Right renal cortex interstitium (tissue), 3 donors: ENCODE measurements at regions not wholly inside any gene's neighbourhood (a gene's known extent, or its start where the extent isn't known, plus 50 kb on each side); places are given as distances from the start of the nearest gene placed in this dataset.

Experiments used
- DNase-seq, 3 donors: peaks; one replicate each; pipeline ENCODE4 v3.0.0-alpha.2; 2013; ENCODE audit warnings: low read depth in 3 of 3, low spot score in 2 of 3

DNA sequence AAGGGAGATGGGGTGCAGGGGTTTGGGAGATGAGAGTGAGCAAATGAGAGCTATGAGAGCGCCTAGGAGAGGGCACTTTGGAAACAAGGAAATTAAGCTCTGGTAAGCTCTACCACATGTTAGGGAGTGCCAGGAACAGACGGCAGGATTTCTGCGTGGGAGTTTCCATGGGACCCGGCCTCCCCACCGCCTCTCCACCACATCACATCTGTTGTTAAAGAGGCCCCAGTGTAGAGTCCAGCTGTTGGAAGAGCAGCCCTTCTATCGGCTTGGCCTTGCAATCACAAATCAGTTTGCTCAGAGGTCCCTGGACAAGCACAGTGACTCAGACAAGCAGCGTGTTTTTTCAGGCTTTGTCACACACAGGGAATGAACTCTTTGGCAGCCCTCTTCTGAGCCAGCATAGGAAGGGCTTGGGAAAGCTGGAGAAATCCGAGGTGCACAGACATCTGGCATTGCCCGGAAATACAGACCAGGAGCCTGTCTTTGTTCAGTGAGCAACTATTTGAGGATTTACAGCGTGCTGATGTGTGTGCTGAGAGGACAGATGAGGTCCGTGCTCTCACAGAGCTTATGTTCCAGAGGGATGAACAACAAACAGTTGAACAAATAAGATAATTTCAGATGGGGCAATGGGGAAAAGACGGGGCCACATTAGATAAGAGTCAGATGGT lies 370.6 kb upstream of the PROK2 start:
- peak in 2 of 3 donors; percentile 57 to 72 for DNase-seq

DNA sequence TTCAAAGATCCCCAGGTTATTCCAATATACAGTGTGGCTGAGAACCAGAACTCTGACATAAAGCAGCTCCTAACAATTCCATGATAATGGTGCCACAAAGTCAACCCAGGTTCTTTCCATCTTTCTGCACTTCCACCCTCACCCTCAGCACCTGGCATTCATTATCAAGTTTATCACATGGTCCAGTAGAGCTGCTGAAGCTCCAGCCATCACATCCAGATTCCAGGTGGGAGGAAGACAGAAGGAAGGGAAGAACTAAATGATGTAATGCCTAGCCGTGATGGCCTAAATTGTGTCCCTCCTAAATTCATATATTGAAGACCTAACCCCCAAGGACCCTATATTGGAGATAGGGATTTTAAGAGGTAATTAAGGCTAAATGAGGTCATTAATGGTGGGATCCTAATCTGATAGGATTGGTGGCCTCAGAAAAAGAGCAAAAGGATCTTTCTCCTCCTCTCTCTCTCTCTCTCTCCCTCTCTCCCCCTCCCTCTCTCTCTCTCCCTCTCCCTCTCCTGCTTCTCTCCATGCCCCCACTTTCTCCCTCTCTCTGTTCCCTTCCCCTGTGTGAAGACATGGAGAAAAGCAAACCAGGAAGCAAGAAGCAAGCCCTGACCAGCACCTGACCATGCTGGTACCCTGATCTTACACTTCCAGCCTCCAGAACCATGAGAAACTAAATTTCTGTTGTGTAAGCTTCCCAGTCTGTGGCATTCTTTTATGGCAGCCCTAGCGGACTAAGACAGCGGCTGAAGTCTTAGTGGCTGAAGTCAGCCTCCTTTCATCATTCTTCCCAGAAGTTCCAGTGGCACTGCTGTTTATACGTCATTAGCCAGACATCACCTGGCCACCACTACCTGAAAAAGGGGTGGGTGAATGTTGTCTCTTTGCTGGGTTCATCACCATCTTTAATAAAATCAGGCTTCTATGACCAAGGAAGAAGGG lies 369.7 kb upstream of the PROK2 start:
- DNase-seq, result no peak

DNA sequence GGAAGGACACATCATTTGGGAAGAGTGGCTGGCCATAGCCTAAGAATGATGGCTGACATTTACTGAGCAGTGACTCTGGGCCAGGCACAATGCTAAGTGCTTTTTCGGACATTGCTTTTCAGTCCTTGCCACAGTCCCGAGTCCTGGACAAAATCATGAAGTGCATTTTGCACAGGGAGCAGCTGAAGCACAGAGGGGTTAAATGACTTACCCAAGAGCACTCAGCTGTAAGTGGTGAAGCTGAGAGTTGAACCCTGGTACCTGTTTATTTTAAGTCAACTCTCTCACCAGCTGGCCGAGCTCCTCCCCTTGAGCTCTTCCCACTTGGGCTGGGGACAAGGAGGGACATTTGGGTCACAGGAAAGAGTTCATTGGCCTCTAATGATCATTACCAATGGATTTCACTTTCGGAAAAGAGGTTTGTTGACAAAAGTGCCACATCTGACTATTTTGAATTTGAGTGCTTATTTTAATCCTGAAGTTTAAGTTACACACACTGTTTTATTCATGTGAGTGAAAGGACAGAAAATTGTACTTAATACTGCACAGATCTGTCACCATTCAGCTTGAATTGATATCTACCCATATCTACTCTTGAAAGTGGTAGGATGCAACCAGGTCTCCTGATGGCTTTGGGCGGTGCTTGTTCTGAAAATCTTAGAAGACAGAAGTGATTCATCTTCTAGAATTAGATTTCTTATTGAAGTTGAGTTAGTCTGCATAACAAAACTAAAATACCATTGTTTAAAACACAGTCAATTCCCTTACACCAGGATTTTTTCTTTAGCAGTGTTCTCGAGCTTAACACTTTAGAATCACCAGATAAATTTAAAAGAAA lies 368.7 kb upstream of the PROK2 start:
- DNase-seq, result no peak

DNA sequence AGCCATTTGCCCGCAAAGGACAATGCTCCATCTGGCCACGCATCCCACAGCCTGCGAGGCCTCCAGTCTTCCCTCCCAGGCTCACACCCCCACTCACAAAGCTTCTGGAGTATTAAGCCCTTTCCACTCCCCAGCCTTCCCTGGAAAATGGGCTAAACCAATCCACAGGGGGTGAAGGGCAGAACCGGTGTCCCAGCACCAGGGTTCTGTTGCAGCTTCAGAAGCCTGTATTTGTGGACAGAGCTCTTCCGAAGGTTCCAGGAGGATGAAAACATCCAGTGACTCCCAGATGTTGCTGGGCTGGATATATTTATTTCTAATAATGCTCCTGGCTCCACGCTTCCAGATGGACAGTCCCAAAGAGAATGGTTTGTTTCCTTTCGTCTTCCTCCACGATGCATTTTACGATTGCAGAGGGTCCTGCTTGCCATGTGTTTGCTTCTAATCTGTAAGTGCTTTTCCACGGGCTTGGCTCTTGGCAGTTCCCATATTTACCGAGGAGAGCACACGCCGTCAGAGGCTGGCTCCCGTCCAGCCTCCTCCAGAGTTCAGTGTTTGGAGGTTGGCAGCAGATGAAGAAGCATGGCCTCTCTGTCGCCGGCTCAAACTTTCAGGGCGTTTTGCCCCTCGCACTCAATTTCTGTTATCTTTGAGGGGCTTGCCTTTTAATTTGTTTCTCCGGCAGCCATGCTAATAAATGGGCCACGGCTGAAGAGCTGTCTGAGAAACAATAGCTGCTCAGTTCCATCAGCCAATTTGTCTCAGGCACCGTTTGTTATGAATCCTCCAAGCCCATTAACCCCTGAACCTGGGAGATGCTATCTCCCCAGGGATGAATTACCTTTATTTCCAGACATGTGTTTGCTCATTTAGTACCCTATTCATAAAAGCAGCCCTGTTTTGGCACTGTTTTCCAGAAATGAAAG lies 367.9 kb upstream of the PROK2 start:
- peak in 2 of 3 donors; percentile 63 to 64 for DNase-seq

DNA sequence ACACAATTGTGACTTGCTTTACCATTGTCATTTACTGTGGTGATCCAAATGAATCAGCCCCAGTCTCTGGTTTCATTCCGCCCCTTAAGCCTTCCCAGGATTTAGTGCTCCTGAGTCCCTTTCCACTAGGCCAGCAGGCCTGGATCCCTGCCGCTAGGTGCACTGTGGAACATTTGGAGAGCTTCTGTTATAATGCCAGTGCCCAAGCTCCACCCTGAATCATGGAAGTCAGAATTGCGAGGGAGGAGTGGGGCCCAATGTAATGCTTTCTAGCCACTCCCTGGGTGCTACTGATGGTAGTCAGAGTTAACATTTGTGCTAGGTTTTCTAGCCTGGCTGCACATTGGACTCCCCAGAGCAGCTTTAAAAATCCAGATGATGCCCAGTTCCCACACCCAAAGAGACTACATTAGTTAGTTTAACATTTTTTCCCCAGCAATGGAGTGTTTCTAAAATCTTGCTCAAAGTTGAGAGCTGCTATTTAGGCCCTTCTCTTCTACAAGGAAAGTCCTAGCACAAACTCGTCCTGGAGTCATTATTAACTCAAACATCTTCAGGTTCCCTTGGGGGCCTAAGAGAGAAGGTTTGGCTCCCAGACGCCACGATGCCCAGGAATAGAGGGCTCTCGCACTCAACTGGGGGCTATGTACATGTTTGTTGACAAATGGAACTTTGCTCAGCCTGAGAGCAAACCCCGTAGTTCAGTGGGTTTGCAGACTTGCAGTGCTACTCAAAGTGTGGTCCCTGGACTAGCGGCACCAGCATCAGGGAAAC lies 366.7 kb upstream of the PROK2 start:
- DNase-seq, result no peak

DNA sequence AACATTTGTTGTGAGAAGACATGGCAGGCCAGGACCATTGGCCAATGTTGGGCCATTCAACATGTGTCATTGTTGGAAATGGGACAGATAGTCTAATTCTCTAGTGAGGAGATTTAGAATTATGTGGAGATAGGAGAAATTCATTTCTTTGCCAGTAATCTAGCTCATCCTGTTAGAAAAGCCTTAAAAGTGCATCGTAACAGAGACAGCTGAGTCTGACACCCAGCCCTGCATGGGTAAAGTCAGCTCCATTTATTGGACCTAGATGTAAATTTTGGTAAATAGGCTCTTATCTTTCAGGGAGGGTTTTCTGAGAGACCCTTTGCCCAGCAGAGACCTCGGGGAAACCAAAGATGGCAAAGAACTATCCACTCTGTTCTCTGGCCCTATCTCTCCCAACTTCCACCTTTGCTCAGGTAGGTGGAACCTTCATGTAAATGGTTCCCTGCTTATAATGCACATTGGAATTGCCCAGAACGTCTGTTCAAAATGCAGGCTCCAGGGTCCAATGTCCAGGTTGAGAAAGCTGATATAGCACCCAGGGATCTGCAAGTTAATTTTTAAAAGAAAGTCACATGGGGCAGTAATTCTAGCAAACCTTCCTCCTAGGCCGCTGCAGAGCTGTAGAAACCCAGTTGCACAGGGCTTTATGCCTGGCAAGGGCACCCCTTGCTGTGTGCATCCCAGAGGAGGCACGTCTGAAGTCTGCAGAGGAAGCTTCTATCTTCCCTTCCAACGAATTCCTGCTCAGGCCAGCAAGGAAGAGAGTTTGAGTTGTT lies 365.9 kb upstream of the PROK2 start:
- no peak for DNase-seq

DNA sequence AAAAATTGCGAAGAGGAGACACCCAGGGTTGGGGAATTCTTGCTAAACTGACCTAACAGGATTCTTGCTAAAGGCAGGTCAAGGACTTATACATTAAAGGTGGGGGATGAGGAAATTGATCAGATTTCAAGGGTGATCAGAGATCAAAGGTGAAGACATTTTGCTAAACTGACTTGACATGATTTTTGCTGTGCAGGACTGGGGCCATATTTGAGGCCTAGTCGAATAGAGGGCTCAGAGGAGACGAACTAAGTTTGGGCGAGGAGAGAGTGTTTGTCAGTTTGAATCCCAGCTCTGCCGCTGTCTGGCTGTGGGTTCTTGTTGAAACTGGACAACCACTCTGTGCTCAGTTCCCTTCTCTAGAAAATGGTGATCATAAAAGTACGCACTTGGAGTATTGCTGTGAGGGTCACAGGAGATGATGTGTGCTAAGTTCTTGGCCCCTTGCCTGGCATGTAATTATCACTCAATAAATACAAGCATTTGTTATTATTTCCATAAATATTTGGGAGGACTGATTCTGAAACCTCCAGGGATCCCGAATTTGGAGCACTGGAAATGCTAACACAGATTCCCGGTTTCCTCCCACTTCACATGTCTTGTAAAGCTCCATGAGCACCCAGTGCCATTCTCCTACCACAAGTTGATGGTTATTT lies 364.8 kb upstream of the PROK2 start:
- DNase-seq, result no peak

DNA sequence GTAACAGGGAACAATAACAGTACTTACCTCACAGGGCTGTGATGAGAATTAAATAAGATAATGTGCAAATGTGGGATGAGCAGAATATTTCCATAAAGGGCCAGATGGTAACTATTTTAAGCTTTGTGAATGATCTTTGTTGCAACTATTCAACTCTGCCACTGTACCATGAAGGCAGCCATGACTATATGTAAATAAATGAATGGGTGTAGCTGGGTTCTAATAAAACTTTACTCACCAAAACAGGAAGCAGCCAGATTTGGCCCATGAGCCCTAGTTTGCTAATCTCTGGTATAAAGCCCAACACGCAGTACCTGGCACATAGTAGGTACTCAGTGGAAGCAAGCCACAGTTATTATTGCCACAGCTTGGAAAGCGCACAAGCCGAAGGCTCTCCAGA lies 362.7 kb upstream of the PROK2 start:
- DNase-seq, result no peak

DNA sequence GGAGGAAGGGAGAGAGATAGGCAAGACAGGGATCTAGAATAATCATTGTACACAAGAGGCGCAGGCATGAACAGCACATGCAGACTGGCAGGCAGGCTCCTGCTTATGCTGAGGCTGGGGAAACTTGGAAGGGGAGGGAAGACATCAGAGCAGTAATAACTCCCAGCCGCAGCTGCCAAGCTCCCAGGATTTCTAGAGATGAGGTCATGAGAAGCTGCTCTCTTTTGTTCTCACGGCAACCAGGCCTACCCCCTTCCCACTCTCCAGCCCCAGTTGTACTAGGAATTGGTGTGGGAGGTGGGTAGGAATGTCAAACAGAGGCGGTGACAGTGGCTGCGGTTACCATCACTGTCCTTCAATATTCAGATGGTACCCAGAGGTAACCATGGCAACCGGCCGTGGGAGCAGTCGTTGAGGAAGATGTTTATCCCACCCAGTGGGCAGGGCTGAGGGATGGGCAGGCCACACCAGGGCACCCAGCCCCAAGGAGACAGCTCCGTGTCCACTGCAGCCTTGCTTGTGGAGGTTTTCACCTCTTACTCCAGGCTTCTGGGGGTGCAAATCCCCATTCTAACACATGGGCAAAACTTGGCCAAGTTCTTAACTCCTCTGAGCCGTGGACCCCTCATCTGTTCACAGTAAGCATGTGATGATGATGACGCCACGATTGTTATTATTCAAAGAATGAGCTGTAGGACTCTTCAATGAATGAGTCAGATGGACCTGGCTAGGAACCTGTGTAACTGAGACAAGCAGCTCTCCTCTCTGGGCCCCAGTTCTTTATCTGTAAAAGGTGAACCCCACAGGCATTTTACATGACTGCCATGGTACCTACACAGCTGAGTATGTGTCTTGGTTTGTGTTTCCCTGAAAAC lies 360.8 kb upstream of the PROK2 start:
- no peak for DNase-seq

DNA sequence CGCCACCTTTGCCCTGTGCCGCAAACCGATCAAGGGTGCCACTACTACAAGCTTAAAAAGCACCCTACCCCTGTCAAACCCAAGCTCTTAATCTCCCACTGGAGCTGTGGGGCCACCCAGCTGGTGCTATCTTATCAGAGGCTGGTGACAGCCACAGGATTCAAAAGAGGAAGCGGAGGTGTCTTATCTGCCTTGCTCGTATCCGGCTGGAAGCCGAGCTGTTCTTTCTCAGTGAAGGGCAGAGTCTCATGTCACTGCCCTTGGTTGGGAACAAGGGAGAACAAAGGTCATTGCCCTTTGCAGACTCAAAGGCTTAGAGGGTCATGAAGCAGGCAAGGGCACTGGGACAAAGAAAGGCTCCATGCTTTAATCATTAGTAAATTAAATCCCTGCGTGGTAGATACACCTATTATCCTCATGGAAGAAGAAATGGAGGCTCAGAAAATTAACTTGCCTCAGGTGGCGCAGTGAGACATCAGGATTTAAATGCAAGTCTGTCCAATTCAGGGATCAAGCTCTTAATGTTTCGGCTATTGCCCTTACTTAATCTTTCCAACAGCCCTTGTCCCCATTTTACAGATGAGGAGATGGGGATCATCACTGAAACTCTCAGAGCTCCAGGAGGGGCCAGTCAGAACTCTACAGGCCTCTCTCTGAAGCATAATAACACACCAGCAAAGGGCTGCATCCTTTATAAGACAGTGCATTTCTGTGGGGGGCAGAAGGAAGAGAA lies 360.0 kb upstream of the PROK2 start:
- DNase-seq, result no peak

DNA sequence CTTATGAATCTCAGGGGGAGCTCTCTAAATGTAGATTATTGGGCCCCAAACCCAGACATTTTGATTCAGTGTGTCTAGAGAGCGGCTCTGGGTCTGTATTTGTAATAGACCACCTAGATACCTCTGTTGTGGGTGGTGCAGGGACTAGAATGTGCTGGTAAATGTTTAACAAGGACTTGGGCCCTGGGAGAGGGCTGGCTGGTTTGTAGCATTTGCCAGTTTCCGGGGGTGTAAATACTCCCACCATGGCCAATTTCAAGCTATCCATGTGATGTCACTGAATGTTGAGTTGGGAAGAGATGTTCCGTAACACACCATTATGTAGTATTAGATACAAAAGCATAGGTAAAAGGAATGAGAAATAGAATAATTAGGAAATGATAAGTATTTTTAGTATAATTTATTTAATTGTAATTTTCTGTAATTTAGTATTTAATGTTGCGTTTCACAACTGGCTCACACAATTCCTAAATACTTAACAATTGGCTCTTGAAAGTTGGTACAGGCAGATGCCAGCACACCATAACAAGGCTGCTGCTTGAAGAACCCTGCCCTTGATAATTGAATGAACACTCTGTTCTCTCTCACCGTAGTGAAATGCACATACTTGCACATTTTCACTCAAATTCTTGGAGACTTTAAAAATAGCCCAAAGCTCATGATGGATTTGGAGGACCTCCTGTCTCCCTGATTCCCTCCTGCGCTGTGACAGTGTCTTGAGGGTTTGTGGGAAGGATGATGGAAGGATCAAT lies 359.2 kb upstream of the PROK2 start:
- no peak for DNase-seq

DNA sequence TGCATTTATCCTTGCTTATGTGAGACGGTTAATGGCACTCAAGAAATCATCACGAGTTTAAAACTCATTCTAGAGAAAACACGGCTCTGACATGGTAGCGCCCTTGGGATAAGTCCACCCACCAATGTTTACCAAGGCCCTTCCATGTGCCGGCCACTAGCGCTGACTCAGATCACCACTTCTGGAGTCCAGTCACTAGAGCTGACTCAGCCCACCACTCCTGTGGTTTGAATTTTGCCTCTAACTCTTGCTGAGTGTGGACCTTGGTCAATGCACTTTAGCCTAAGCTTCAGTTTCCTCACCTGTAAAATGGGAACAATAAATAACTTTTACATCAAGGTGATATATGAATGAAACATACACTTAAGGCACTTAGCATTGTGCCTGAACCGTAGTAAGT lies 358.4 kb upstream of the PROK2 start:
- no peak for DNase-seq

DNA sequence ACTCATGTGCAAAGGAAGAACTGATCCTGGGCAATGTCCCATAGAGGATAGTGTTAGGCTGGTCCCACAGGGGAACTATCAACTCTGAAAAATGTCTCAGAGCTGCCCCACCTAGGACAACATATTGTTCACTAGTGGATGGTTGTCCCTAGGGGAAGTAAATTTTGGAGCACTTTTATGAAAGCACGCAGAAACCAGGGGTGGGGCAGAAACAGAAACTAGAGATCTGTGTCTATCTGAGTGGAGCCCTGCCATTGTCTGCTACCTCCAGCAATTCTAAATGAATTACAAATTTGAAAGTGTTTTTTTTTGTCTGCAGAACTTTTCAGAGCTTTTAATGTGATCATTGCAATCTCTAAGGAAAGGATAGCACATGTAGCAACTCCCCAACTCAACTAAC lies 357.1 kb upstream of the PROK2 start:
- DNase-seq, result no peak

DNA sequence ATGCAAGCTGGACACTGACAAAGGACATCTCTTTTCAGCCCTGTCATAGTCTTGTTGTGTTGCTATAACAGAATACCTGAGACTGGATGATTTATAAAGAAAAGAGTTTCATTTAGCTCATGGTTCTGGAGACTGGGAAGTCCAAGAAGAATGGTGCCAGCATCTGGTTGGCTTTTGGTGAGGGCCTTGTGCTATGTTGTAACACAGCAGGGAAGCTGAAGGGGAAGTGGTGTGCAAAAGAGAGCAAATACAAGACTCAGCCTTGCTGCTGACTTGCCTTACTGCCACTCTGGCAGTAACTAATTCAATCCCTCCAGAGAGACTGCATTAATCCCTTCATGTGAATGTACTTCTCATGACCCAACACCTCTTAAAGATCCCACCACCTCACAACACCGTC lies 356.3 kb upstream of the PROK2 start:
- DNase-seq, result no peak

DNA sequence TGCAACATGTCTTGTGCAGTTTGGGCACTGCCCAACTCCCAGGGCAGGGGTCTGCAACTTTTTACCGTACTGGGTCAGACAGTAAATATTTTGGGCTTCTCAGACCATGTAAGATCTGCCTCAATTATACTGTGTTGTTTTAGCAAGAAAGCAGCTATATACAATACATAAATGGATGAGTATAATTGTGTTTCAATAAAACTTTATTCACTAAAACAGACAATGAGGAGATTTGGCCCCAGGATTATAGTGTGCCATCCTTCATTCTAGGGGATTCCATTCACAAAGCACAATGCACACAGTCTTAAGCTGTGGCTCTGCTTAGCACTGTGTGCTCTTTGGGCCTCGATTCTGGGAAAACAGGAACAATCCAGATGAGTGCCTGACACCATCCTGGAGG lies 354.4 kb upstream of the PROK2 start:
- DNase-seq, result no peak
